HepG2 (cell line): ENCODE measurements at regions not wholly inside any gene's neighbourhood (a gene's known extent, or its start where the extent isn't known, plus 50 kb on each side); places are given as distances from the start of the nearest gene placed in this dataset.

ENCODE experiments used
- DNMT1 ChIP-seq: sonication (generic); formaldehyde crosslinking; IDR thresholded peaks from 2 replicates; pipeline ENCODE4 v1.5.1; 2020; ENCODE audit warnings: mild to moderate bottlenecking, missing genetic modification reagents
- DRAP1 ChIP-seq: IDR thresholded peaks from 2 replicates; pipeline ENCODE4 v1.6.1; 2016; ENCODE audit warnings: missing genetic modification reagents, missing compliant biosample characterization
- DZIP1 ChIP-seq: sonication (generic); formaldehyde crosslinking; IDR thresholded peaks from 2 replicates; pipeline ENCODE4 v1.5.0; 2020; ENCODE audit warnings: mild to moderate bottlenecking, missing genetic modification reagents
- IRF2 ChIP-seq: IDR thresholded peaks from 2 replicates; pipeline ENCODE4 v1.6.1; 2018; ENCODE audit warnings: missing genetic modification reagents, missing compliant biosample characterization
- IRX3 ChIP-seq: sonication (generic); formaldehyde crosslinking; IDR thresholded peaks from 2 replicates; pipeline ENCODE4 v1.8.1; 2023; ENCODE audit warnings: mild to moderate bottlenecking, low read depth, missing genetic modification reagents, borderline replicate concordance
- NFYB ChIP-seq: sonication (generic); formaldehyde crosslinking; IDR thresholded peaks from 2 replicates; pipeline ENCODE4 v1.4.0; 2020; ENCODE audit warnings: missing genetic modification reagents
- RBFOX2 ChIP-seq: fragments of 200-400 bp; formaldehyde crosslinking; IDR thresholded peaks from 2 replicates; pipeline ENCODE4 v1.6.1; 2017; ENCODE audit warnings: low read depth, mild to moderate bottlenecking, low read length
- SRF ChIP-seq: IDR thresholded peaks from 2 replicates; pipeline ENCODE4 v1.6.1; 2011; ENCODE audit warnings: mild to moderate bottlenecking, low read depth, low read length, moderate library complexity
- ZBTB4 ChIP-seq: sonication (generic); formaldehyde crosslinking; IDR thresholded peaks from 2 replicates; pipeline ENCODE4 v1.4.0; 2020; ENCODE audit warnings: missing genetic modification reagents, mild to moderate bottlenecking, borderline replicate concordance
- ZFX ChIP-seq: sonication (generic); formaldehyde crosslinking; IDR thresholded peaks from 2 replicates; pipeline ENCODE4 v1.4.0; 2020; ENCODE audit warnings: mild to moderate bottlenecking, low read depth, missing genetic modification reagents, moderate library complexity
- ZFYVE20 ChIP-seq: sonication (generic); formaldehyde crosslinking; IDR thresholded peaks from 2 replicates; pipeline ENCODE4 v1.8.0; 2023; ENCODE audit warnings: low read depth, mild to moderate bottlenecking, moderate library complexity, missing genetic modification reagents, borderline replicate concordance
- ZNF577 ChIP-seq: sonication (generic); formaldehyde crosslinking; IDR thresholded peaks from 2 replicates; pipeline ENCODE4 v1.4.0; 2020; ENCODE audit warnings: mild to moderate bottlenecking, low read depth, missing genetic modification reagents, borderline replicate concordance
- TF ChIP-seq, protein P1 (sequence below): sonication (generic); formaldehyde crosslinking; IDR thresholded peaks from 2 replicates; pipeline ENCODE4 v1.9.0; 2021; ENCODE audit warnings: missing genetic modification reagents, borderline replicate concordance
- TF ChIP-seq, protein P2 (sequence below): sonication (generic); formaldehyde crosslinking; IDR thresholded peaks from 2 replicates; pipeline ENCODE4 v1.5.0; 2020; ENCODE audit warnings: mild to moderate bottlenecking, missing genetic modification reagents, moderate library complexity

GRCh38 chr12:115319446-115320040 is 635.6 kb upstream of the TBX3 start:
- TF ChIP-seq RBFOX2 (no peak), NFYB (CRISPR knock-in tag) (no peak), DRAP1 (CRISPR knock-in tag) (no peak), IRX3 (CRISPR knock-in tag) (no peak), IRF2 (no peak), ZNF577 (CRISPR knock-in tag) (no peak), ZFX (CRISPR knock-in tag) (no peak), SRF (no peak), DZIP1 (CRISPR knock-in tag) (no peak), ZBTB4 (CRISPR knock-in tag) (no peak), DNMT1 (CRISPR knock-in tag) (no peak), ZFYVE20 (CRISPR knock-in tag) (no peak)
- TF ChIP-seq, protein P1, sequence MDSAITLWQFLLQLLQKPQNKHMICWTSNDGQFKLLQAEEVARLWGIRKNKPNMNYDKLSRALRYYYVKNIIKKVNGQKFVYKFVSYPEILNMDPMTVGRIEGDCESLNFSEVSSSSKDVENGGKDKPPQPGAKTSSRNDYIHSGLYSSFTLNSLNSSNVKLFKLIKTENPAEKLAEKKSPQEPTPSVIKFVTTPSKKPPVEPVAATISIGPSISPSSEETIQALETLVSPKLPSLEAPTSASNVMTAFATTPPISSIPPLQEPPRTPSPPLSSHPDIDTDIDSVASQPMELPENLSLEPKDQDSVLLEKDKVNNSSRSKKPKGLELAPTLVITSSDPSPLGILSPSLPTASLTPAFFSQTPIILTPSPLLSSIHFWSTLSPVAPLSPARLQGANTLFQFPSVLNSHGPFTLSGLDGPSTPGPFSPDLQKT (CRISPR knock-in tag): no peak
- TF ChIP-seq, protein P2, sequence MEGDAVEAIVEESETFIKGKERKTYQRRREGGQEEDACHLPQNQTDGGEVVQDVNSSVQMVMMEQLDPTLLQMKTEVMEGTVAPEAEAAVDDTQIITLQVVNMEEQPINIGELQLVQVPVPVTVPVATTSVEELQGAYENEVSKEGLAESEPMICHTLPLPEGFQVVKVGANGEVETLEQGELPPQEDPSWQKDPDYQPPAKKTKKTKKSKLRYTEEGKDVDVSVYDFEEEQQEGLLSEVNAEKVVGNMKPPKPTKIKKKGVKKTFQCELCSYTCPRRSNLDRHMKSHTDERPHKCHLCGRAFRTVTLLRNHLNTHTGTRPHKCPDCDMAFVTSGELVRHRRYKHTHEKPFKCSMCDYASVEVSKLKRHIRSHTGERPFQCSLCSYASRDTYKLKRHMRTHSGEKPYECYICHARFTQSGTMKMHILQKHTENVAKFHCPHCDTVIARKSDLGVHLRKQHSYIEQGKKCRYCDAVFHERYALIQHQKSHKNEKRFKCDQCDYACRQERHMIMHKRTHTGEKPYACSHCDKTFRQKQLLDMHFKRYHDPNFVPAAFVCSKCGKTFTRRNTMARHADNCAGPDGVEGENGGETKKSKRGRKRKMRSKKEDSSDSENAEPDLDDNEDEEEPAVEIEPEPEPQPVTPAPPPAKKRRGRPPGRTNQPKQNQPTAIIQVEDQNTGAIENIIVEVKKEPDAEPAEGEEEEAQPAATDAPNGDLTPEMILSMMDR (CRISPR knock-in tag): no peak
